ENCODE measurements at regions not wholly inside any gene's neighbourhood (a gene's known extent, or its start where the extent isn't known, plus 50 kb on each side); places are given as distances from the start of the nearest gene placed in this dataset.

DNA sequence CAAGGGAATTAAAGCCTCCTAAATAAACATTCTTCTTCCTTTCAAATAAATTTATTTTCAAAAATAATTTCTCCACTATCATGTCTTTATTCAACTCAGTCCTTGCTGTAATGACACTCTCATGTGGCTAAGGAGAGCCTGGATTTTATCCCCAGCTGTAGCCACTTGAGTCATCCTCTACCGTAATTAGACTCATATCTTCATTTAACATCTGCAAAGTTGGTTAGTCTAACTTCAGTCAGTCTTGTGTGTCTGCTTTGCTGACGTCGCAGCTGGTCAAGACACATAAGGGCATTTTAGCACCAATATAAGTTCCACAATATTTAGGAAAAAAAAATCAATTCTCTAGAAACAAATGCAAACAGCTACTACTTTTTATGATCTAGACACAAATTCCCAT lies 776.4 kb upstream of the ATXN8OS start:
- no peaks in the 10 kb centered on the region for H3K36me3 ChIP-seq (ENCODE audit: control insufficient read depth, insufficient read depth, low read length)
- no peaks in the 10 kb centered on the region for H3K27me3 ChIP-seq (ENCODE audit: control insufficient read depth, insufficient read depth, low read length, poor library complexity, severe bottlenecking)
- H3K27ac ChIP-seq (ENCODE audit: insufficient read depth, low read depth, low read length, poor library complexity, severe bottlenecking) = no peak overlapping the region
- WGBS, 2 experiments = 87 to 99% methylated on average over 3 of the region's 3 CpGs
- H3K9me3 ChIP-seq (ENCODE audit: control insufficient read depth, low read length) = no peaks in the 10 kb centered on the region
- H3K4me1 ChIP-seq (ENCODE audit: control insufficient read depth, insufficient read depth, low read length) = no peaks in the 10 kb centered on the region
- no peak overlapping the region for H3K4me3 ChIP-seq (ENCODE audit: insufficient read depth, low read depth, low read length)

DNA sequence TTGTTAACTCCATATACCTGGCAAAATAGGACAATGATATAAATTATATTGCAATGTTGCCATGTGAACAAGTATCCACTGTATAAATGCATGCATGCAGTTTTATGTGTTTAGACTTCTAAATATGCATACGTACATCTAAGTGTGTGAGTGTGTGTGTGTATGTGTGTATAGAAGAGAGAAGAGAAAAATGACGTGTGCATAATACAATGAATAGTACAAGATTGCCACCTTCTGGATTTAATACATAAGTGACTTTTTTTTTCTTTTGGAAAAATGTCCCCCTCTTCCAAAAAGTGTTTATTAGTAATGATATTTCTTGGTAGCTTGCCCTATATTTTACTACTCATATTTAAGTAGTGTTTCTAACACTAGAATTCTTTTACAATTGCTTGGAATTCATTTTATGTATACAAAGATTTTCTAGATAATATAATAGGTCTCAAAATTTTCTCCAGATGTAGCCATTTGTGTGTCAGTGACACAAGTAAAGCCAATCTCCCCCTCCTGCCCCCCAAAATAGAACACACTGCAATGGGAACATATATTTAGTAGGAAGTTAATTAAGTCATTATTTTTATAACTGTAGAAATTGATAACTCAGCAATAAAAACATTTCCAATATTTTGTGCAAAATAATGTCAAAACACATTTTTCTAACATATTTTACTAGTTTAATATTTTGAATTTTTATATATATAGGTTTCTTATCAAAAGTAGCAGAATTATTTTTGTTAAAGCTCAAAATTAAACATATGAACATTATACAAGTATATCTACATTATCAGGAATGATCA lies 783.3 kb upstream of the ATXN8OS start:
- no peak overlapping the region for H3K4me3 ChIP-seq (ENCODE audit: insufficient read depth, low read depth, low read length)
- H3K4me1 ChIP-seq (ENCODE audit: control insufficient read depth, insufficient read depth, low read length) = no peaks in the 10 kb centered on the region
- H3K27me3 ChIP-seq (ENCODE audit: control insufficient read depth, insufficient read depth, low read length, poor library complexity, severe bottlenecking) = no peaks in the 10 kb centered on the region
- no peaks in the 10 kb centered on the region for H3K36me3 ChIP-seq (ENCODE audit: control insufficient read depth, insufficient read depth, low read length)
- H3K27ac ChIP-seq (ENCODE audit: insufficient read depth, low read depth, low read length, poor library complexity, severe bottlenecking) = no peak overlapping the region
- no peaks in the 10 kb centered on the region for H3K9me3 ChIP-seq (ENCODE audit: control insufficient read depth, low read length)
- WGBS, 2 experiments = 60 to 78% methylated on average over 2 of the region's 2 CpGs

DNA sequence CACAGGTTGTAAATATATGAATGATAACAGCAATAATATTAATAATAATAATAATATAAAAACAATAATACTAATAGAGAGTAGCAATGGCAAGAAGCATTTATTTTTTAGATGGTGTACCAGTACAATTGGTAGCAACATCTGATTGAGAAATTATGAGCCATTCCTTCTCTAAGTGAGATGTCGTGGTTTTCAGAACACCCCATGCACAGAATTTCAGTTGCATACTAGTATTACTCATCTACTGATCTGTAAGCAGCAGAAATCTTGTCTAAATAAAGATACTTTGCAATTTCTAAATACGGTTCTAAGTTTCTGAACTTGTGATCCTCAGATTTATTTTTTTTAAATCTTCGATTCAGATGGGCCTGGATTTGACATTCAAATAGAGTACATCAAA lies 788.0 kb upstream of the ATXN8OS start:
- Histone ChIP-seq H3K9me3 (ENCODE audit: control insufficient read depth, low read length) (no peaks in the 10 kb centered on the region), H3K4me1 (ENCODE audit: control insufficient read depth, insufficient read depth, low read length) (no peaks in the 10 kb centered on the region), H3K27me3 (ENCODE audit: control insufficient read depth, insufficient read depth, low read length, poor library complexity, severe bottlenecking) (no peaks in the 10 kb centered on the region), H3K4me3 (ENCODE audit: insufficient read depth, low read depth, low read length) (no peak overlapping the region), H3K27ac (ENCODE audit: insufficient read depth, low read depth, low read length, poor library complexity, severe bottlenecking) (no peak overlapping the region), H3K36me3 (ENCODE audit: control insufficient read depth, insufficient read depth, low read length) (no peaks in the 10 kb centered on the region)
- 91 to 97% methylated on average over 3 of the region's 3 CpGs for WGBS, 2 experiments

DNA sequence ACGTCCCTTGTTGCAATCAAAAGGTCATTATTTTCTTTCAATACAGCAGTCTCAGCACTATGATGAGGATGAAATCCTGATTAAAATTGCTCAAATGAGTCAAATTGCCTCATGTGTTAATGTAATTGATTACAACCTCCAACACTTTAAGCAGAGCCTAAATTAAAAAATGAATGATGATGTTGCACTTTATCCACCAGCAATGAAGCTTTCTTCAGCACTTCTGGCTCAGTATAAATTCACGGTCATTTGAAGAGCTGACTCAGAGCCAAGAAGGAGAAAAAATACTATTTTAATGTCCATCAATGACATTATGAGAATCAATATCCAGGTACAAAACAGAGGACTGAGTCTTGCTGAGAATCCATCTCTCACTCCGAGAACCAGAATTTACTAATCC lies 792.6 kb upstream of the ATXN8OS start:
- H3K36me3 ChIP-seq (ENCODE audit: control insufficient read depth, insufficient read depth, low read length) = no peaks in the 10 kb centered on the region
- no peaks in the 10 kb centered on the region for H3K4me1 ChIP-seq (ENCODE audit: control insufficient read depth, insufficient read depth, low read length)
- H3K27me3 ChIP-seq (ENCODE audit: control insufficient read depth, insufficient read depth, low read length, poor library complexity, severe bottlenecking) = no peaks in the 10 kb centered on the region
- 90 to 100% methylated on average over 3 of the region's 3 CpGs for WGBS, 2 experiments
- H3K9me3 ChIP-seq (ENCODE audit: control insufficient read depth, low read length) = no peaks in the 10 kb centered on the region
- no peak overlapping the region for H3K27ac ChIP-seq (ENCODE audit: insufficient read depth, low read depth, low read length, poor library complexity, severe bottlenecking)
- no peak overlapping the region for H3K4me3 ChIP-seq (ENCODE audit: insufficient read depth, low read depth, low read length)

DNA sequence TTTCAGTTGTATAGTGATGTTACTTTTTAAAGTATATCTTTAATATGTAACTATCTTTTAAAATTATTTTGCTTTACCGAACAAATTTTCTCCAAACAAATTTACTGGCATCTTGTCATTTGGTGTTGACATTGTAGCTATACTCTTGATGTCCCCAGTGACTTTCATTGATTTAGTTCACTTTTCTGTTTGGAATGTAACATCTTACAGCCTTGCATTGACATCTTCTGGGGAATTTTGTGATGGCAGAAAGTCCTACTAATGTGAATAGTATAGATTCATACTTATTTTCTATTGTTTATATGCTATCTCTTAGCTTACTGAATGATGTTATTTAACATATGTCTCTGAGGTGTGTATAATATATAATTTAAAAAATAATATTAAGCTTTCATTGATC lies 800.9 kb upstream of the ATXN8OS start:
- Histone ChIP-seq H3K27ac (ENCODE audit: insufficient read depth, low read depth, low read length, poor library complexity, severe bottlenecking) (no peak overlapping the region), H3K4me1 (ENCODE audit: control insufficient read depth, insufficient read depth, low read length) (no peaks in the 10 kb centered on the region), H3K36me3 (ENCODE audit: control insufficient read depth, insufficient read depth, low read length) (no peaks in the 10 kb centered on the region), H3K27me3 (ENCODE audit: control insufficient read depth, insufficient read depth, low read length, poor library complexity, severe bottlenecking) (no peaks in the 10 kb centered on the region), H3K4me3 (ENCODE audit: insufficient read depth, low read depth, low read length) (no peak overlapping the region), H3K9me3 (ENCODE audit: control insufficient read depth, low read length) (no peaks in the 10 kb centered on the region)
- WGBS, 2 experiments = no CpG with 5 or more reads among the region's 1 CpG

DNA sequence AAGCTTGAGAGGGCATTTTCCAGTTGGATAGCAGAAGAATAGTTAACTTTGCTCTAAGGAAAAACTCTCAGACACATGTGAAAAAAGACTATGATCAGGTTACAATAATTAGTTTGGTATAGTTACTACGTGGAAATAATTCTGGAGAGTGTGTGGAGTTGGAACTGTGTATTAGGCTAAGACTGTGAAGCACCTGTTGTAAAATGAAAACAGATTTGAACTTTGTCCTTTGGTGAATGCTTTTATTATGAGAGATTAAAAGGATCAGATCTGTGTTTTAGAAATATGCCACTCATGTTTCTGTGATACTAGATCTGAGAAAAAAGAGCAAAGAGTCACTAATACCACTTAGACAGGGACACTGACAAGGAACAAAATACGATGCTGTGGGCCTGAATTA lies 807.5 kb upstream of the ATXN8OS start:
- 0 to 50% methylated on average over 1 to 2 of the region's 2 CpGs for WGBS, 2 experiments
- H3K27ac ChIP-seq (ENCODE audit: insufficient read depth, low read depth, low read length, poor library complexity, severe bottlenecking) = no peak overlapping the region
- no peak overlapping the region for H3K4me3 ChIP-seq (ENCODE audit: insufficient read depth, low read depth, low read length)
- no peaks in the 10 kb centered on the region for H3K9me3 ChIP-seq (ENCODE audit: control insufficient read depth, low read length)
- no peaks in the 10 kb centered on the region for H3K36me3 ChIP-seq (ENCODE audit: control insufficient read depth, insufficient read depth, low read length)
- H3K4me1 ChIP-seq (ENCODE audit: control insufficient read depth, insufficient read depth, low read length) = no peaks in the 10 kb centered on the region
- no peaks in the 10 kb centered on the region for H3K27me3 ChIP-seq (ENCODE audit: control insufficient read depth, insufficient read depth, low read length, poor library complexity, severe bottlenecking)

DNA sequence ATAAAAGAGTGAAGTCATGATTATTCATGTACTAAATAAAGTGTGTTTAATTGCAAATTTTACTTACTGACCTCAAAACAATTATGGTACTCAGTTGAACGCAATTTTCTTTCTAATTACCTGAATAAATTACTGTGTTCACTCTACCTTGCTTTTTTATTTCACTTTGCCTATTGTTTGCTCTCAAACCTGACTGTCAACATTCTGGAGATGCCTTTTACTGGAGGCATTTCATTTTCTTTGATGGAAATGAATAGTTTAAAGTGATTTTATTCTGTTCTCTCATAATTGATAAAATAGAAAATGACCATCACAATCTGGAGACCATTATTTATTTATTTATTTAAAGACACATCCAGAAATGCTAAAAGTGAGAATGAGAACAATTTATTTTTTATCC lies 811.5 kb upstream of the ATXN8OS start:
- H3K27ac ChIP-seq (ENCODE audit: insufficient read depth, low read depth, low read length, poor library complexity, severe bottlenecking) = no peak overlapping the region
- no peaks in the 10 kb centered on the region for H3K4me1 ChIP-seq (ENCODE audit: control insufficient read depth, insufficient read depth, low read length)

DNA sequence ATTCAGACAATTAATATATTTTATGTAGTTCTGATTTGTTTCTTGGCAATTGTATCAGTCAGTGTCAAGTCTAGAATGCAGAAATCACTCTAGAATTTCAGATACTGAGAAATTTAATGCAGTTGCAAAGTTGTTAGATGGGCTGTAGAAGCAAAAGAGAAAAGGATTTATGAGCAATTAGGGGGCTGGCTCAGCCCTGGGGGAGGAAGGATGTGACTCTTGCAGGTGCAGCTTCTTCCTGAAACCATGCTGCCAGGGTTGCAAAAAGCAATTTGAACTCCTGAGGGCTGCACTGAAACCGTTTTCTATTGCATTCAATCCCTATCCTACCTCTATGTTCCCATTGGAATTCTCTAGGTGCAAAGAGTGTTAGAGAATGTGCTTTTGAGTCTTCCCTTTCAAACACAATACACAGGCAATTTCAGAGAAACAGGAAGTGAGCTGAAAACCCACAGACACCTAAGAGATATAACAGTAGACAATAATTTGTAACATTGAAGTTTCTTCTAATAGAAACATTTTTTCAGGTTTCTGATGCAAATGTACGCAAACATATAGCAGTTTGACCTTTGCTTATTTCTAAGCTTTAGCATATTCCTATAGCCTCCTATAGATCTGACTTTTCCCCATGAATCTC lies 814.7 kb upstream of the ATXN8OS start:
- Histone ChIP-seq H3K27me3 (ENCODE audit: control insufficient read depth, insufficient read depth, low read length, poor library complexity, severe bottlenecking) (no peaks in the 10 kb centered on the region), H3K4me1 (ENCODE audit: control insufficient read depth, insufficient read depth, low read length) (no peaks in the 10 kb centered on the region), H3K36me3 (ENCODE audit: control insufficient read depth, insufficient read depth, low read length) (no peaks in the 10 kb centered on the region), H3K4me3 (ENCODE audit: insufficient read depth, low read depth, low read length) (no peak overlapping the region), H3K9me3 (ENCODE audit: control insufficient read depth, low read length) (no peaks in the 10 kb centered on the region), H3K27ac (ENCODE audit: insufficient read depth, low read depth, low read length, poor library complexity, severe bottlenecking) (no peak overlapping the region)
- WGBS, 2 experiments = 89 to 93% methylated on average over 2 of the region's 2 CpGs

More for the DNA sequence above, 811.5 kb upstream of the ATXN8OS start:
- Histone ChIP-seq H3K27me3 (ENCODE audit: control insufficient read depth, insufficient read depth, low read length, poor library complexity, severe bottlenecking) (no peaks in the 10 kb centered on the region), H3K9me3 (ENCODE audit: control insufficient read depth, low read length) (no peaks in the 10 kb centered on the region), H3K4me3 (ENCODE audit: insufficient read depth, low read depth, low read length) (no peak overlapping the region), H3K36me3 (ENCODE audit: control insufficient read depth, insufficient read depth, low read length) (no peaks in the 10 kb centered on the region)
- WGBS, 2 experiments = 88 to 93% methylated on average over 1 of the region's 1 CpG

DNA sequence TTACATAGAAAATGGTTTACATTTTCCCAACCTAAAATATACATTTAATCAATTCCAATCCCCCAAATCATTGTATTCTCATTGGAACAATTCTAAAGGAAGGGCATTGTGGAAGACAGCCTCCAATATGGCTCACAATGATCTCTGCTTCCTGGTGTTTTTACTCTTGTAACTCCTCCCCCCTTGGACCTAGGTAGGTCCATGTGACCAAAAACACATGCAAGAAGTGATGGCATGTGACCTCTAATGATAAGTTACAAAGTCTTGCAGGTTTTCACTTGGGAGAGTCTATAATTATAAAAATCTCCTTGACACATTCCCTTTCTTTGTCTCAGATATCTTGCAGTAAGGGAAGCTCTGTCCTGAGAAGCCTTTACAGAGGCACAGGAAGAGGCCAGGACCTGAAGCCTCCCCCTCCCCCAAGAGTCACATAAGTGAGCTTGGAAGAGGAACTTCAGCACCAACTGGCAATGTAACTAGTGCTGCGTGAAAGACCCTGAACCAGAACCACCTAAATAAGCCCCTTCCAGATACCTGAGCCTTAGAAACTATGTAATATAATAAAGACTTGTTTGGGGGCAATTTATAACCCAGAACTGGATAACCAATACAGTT lies 816.2 kb upstream of the ATXN8OS start:
- Histone ChIP-seq H3K9me3 (ENCODE audit: control insufficient read depth, low read length) (no peaks in the 10 kb centered on the region), H3K4me1 (ENCODE audit: control insufficient read depth, insufficient read depth, low read length) (no peaks in the 10 kb centered on the region), H3K4me3 (ENCODE audit: insufficient read depth, low read depth, low read length) (no peak overlapping the region), H3K27me3 (ENCODE audit: control insufficient read depth, insufficient read depth, low read length, poor library complexity, severe bottlenecking) (no peaks in the 10 kb centered on the region), H3K36me3 (ENCODE audit: control insufficient read depth, insufficient read depth, low read length) (no peaks in the 10 kb centered on the region), H3K27ac (ENCODE audit: insufficient read depth, low read depth, low read length, poor library complexity, severe bottlenecking) (no peak overlapping the region)
- WGBS, 2 experiments = 100% methylated on average over 1 of the region's 1 CpG; no CpG with 5 or more reads in 1 of the 2 experiments

DNA sequence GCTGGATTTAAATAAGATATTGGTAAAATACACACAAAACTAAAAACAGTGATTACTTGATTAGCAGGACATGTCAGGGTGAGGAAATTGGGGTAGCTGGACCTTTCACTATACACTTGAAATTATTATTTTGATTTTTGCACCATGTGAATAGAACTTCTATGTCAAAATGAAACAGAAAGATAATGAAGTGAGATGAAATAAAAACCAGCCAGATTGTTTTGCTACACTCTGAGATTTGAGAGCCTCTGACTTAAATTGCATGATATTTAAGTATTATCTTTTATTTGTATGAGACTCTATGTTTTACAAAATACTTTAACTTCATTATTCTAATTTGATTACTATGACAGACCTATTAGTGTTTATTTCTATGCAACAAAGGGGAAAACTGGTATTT lies 819.6 kb upstream of the ATXN8OS start:
- Histone ChIP-seq H3K27ac (ENCODE audit: insufficient read depth, low read depth, low read length, poor library complexity, severe bottlenecking) (no peak overlapping the region), H3K36me3 (ENCODE audit: control insufficient read depth, insufficient read depth, low read length) (no peaks in the 10 kb centered on the region), H3K9me3 (ENCODE audit: control insufficient read depth, low read length) (no peaks in the 10 kb centered on the region), H3K4me3 (ENCODE audit: insufficient read depth, low read depth, low read length) (no peak overlapping the region), H3K27me3 (ENCODE audit: control insufficient read depth, insufficient read depth, low read length, poor library complexity, severe bottlenecking) (no peaks in the 10 kb centered on the region), H3K4me1 (ENCODE audit: control insufficient read depth, insufficient read depth, low read length) (no peaks in the 10 kb centered on the region)
